ENCODE measurements at regions not wholly inside any gene's neighbourhood (a gene's known extent, or its start where the extent isn't known, plus 50 kb on each side); places are given as distances from the start of the nearest gene placed in this dataset.

DNA sequence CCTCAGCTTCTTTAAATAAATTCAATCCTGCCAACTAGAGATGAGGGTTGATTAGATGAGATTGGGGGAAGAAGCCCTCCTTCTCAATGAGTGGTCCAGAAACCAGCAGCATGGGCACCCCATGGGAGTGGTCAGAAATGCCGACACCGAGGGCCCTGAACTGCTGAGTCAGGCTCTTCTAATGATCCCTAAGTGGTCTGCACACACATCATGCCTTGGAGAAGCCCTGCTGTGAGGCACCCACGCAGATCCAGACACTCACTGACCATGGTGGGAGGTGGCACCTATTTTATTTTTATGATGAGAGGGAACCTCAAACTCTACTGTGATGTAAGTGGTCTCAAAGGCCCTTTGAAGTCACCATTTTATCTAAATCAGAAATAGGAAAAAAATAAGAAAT is 72.3 kb upstream of the BOD1 start:
- ChIA-PET CTCF (interaction anchor here (0.6 kb wide), 1 partner anchor 10 kb away, joined by 4 read pairs; no protein-coding TSS in a partner anchor), POLR2A (ENCODE audit: low non-redundant PET) (no interaction called here)
- DNase-seq (ENCODE audit: low spot score), result no peak
- no peak overlapping the region for H3K27ac ChIP-seq
- TF ChIP-seq, protein P1, sequence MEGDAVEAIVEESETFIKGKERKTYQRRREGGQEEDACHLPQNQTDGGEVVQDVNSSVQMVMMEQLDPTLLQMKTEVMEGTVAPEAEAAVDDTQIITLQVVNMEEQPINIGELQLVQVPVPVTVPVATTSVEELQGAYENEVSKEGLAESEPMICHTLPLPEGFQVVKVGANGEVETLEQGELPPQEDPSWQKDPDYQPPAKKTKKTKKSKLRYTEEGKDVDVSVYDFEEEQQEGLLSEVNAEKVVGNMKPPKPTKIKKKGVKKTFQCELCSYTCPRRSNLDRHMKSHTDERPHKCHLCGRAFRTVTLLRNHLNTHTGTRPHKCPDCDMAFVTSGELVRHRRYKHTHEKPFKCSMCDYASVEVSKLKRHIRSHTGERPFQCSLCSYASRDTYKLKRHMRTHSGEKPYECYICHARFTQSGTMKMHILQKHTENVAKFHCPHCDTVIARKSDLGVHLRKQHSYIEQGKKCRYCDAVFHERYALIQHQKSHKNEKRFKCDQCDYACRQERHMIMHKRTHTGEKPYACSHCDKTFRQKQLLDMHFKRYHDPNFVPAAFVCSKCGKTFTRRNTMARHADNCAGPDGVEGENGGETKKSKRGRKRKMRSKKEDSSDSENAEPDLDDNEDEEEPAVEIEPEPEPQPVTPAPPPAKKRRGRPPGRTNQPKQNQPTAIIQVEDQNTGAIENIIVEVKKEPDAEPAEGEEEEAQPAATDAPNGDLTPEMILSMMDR (conservative IDR thresholded peaks at IDR 0.05; ENCODE audit: low read depth), result no peak

DNA sequence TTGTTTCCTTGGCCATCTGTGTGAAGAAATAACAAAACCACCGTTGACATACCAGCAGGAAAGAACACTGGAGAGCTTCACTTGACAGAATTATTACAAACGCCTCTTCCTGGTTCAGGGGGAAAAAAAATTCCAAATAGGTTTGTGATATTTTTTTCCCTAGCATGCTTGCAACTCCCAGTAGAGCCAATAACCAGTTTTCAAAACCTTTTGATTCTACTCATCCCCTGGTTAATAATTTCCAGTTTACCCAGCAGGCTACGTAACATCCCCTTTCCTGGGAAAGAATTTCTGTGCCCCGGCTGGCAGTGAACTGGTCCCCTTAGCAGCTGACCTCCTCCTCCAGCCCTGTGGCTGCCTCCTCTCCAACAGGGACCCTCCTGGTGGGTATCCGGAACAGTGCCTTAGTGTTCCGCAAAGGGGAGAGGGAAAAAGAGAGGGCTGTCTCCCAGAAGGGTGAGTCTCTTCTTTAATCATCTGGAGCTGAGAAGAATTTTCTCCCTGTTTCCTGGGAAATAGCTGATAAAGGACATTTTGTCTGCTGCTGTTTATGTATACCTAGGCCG is 72.8 kb upstream of the BOD1 start:
- ChIA-PET POLR2A (ENCODE audit: low non-redundant PET) (no interaction called here), CTCF (interaction anchor here (0.6 to 0.7 kb wide), 2 partner anchors 10 to 230 kb away, joined by 3 to 4 read pairs; no protein-coding TSS in a partner anchor)
- H3K27ac ChIP-seq, result no peak overlapping the region
- TF ChIP-seq, protein P1 (conservative IDR thresholded peaks at IDR 0.05; ENCODE audit: low read depth), result no peak
- no peak for DNase-seq (ENCODE audit: low spot score)

DNA sequence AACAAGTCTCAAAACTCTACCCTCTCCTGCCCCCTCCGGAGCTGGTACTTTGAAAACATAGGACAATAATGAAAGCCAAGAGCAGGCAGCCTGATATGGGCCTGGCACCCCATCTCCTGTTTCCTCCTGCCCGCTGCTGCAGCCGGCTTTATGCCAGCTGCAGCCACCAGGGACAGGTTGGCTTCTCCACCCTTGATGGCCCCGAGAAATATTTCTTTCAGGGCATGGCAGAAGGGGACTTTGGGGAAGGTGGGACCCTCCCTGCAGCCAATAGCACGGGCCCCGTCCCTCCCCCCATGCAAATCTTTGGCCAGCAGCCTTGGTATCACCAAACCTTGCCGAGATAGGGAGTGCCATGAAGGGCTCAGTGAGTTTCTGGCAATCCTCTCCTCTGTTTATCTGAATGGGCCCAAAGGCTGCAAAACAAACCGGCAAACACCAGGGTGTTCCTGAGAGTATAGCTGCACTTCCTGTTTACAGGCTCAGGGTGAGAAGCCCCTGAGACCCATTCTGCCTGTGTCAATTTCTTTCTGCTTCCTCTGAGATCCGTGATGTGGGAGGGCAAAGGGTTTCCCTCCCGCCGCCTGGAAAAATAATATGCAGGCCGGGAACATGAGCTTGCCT is 73.4 kb upstream of the BOD1 start:
- TF ChIP-seq, protein P1 (conservative IDR thresholded peaks at IDR 0.05; ENCODE audit: low read depth), result no peak
- CTCF ChIA-PET, result interaction anchor here (0.7 kb wide), 1 partner anchor 229 kb away, joined by 3 read pairs; no protein-coding TSS in a partner anchor
- DNase-seq (ENCODE audit: low spot score), result no peak
- POLR2A ChIA-PET (ENCODE audit: low non-redundant PET), result no interaction called here
- H3K27ac ChIP-seq, result no peak overlapping the region

DNA sequence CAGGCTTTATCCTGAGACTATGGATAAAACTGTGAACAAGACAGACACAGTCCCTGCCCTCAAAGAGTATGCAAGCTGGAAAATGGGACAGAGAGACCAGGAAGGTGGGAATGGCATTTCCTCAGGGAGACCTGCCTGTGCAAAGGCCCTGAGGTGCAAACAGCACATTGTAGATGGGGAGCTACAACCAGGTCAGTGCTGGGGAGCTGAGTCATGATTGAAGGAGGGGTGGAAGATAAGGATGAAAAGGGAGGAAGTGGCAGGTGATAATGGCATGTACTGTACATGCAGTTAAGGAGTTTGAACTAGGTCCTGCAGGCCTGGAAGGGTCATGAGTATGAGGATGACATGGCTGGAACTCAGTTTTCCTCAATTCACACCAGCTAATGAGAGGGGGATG is 75.5 kb upstream of the BOD1 start:
- TF ChIP-seq, protein P1 (conservative IDR thresholded peaks at IDR 0.05; ENCODE audit: low read depth), result no peak

DNA sequence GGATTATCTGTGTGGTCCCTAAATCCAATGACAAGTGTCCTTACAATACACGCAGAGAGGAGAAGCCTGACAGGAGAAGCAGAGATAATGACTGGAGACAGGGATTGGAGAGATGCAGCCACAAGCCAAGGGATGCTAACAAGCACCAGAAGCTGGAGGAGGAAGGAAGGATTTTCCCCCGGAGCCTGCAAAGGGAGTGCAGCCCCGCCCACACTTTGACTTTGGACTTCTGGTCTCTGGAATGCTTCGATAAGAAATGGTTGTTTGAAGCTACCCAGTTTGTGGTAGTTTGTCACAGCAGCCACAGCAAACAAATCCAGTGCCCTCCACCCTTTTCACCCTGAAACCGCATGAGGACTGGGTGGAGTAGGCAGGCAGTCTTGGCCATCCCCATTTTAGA is 77.2 kb upstream of the BOD1 start:
- POLR2A ChIA-PET (ENCODE audit: low non-redundant PET), result interaction anchor here (0.6 kb wide), 1 partner anchor 342 kb away, joined by 7 read pairs; no protein-coding TSS in a partner anchor
- CTCF ChIA-PET, result no interaction called here
- H3K27ac ChIP-seq, result no peak overlapping the region
- TF ChIP-seq, protein P1 (conservative IDR thresholded peaks at IDR 0.05; ENCODE audit: low read depth), result no peak
- DNase-seq (ENCODE audit: low spot score), result no peak

More for the DNA sequence above, 75.5 kb upstream of the BOD1 start:
- no peak overlapping the region for H3K27ac ChIP-seq
- no peak for DNase-seq (ENCODE audit: low spot score)
- ChIA-PET POLR2A (ENCODE audit: low non-redundant PET) (no interaction called here), CTCF (no interaction called here)

DNA sequence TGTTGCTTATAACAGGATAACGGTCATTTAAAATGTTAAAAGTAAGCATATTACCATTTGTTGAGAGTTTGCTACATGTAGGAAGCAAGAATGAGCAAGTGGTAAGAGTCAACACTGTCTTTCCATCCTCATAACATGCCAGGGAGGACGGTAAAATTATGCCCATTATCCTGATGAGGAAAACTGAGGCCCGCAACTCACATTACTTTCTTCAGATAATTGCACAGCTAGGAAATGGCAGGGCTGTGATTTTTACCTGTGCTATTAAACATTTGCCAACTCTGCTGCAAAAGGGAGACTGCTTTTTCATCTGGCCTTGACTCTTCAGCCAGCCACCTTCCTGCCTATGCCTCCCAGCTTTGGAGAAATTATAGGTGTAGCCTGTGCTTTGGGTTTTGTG is 79.8 kb upstream of the BOD1 start:
- H3K27ac ChIP-seq, result no peak overlapping the region
- CTCF ChIA-PET, result interaction anchor here (0.7 kb wide), 1 partner anchor 10 kb away, joined by 8 read pairs; no protein-coding TSS in a partner anchor
- no peak for DNase-seq (ENCODE audit: low spot score)
- POLR2A ChIA-PET (ENCODE audit: low non-redundant PET), result no interaction called here
- TF ChIP-seq, protein P1 (conservative IDR thresholded peaks at IDR 0.05; ENCODE audit: low read depth), result no peak
